Panc1 (cell line): ENCODE measurements at regions not wholly inside any gene's neighbourhood (a gene's known extent, or its start where the extent isn't known, plus 50 kb on each side); places are given as distances from the start of the nearest gene placed in this dataset.

Experiments used
- ATAC-seq: fragments of 200-7000 bp; cut with Tn5 transposase; 2 replicates; pipeline ENCODE4 v1.9.1; 2020; ENCODE audit warnings: mild to moderate bottlenecking, moderate library complexity
- BruUV-seq: library from RNA; stranded (reverse); fragments of 400-500 nt; replicated peaks from 2 replicates; lab custom pipeline; 2021; lab: Mats Ljungman, UMichigan
- CTCF ChIA-PET: fragments of 300-600 bp; sonication (Branson Sonifier 250); formaldehyde crosslinking; loops from one replicate; lab custom pipeline; 2022; ENCODE audit warnings: antibody characterized with exemption; lab: Charles Lee
- POLR2A ChIA-PET: fragments of 300-600 bp; sonication (Branson Sonifier 250); formaldehyde crosslinking; loops from one replicate; lab custom pipeline; 2022; ENCODE audit warnings: antibody characterized with exemption; lab: Charles Lee
- DNase-seq: peaks from one replicate; pipeline ENCODE4 v3.0.0-alpha.2; 2010; ENCODE audit warnings: low read depth, low spot score
- H3K27ac ChIP-seq: 2 replicates; pipeline ENCODE4 v1.5.1; 2011; ENCODE audit warnings: mild to moderate bottlenecking, low read length, inconsistent platforms
- H3K27me3 ChIP-seq: fragments of 200-500 bp; sonication (Bioruptor generic); 2 replicates; pipeline ENCODE4 v1.6.0; 2014; ENCODE audit warnings: low read length, inconsistent platforms; ENCODE audit not compliant: control insufficient read depth, insufficient read depth
- H3K36me3 ChIP-seq: fragments of 200-500 bp; sonication (Bioruptor generic); 2 replicates; pipeline ENCODE4 v1.5.1; 2014; ENCODE audit warnings: inconsistent platforms, mild to moderate bottlenecking, low read length, moderate library complexity; ENCODE audit not compliant: control insufficient read depth, insufficient read depth
- H3K4me1 ChIP-seq: 2 replicates; pipeline ENCODE4 v1.5.1; 2011; ENCODE audit warnings: inconsistent platforms, mild to moderate bottlenecking, low read length, moderate library complexity; ENCODE audit not compliant: control insufficient read depth, insufficient read depth
- H3K4me3 ChIP-seq, 2 experiments: 2 replicates each; pipeline ENCODE4 v1.5.1; 2011 to 2012; ENCODE audit warnings: low read depth in 2 of 2, low read length in 2 of 2, mild to moderate bottlenecking in 2 of 2, inconsistent platforms in 1 of 2, moderate library complexity in 1 of 2
- H3K9me3 ChIP-seq: fragments of 200-500 bp; sonication (Bioruptor generic); 2 replicates; pipeline ENCODE4 v1.5.1; 2014; ENCODE audit warnings: low read depth, mild to moderate bottlenecking, inconsistent platforms, low read length, moderate library complexity; ENCODE audit not compliant: control insufficient read depth, insufficient read depth
- POLR2AphosphoS5 ChIP-seq: IDR thresholded peaks from 2 replicates; pipeline ENCODE4 v1.6.1; 2012; ENCODE audit warnings: mild to moderate bottlenecking, low read depth, low read length, moderate library complexity
- SIN3A ChIP-seq: IDR thresholded peaks from 2 replicates; pipeline ENCODE4 v1.6.1; 2012; ENCODE audit warnings: low read depth, mild to moderate bottlenecking, low read length, moderate library complexity, borderline replicate concordance; ENCODE audit not compliant: insufficient read depth
- TCF7L2 ChIP-seq: IDR thresholded peaks from 2 replicates; pipeline ENCODE4 v1.6.1; 2011; ENCODE audit warnings: mild to moderate bottlenecking, low read depth, low read length, inconsistent platforms
- in situ Hi-C: cut with HindIII; loops from 2 replicates; pipeline ENCODE4 v1.10.0; 2016; ENCODE audit warnings: low sequenced_read_pairs, low pct_unique_long_range_greater_than_20kb
- intact Hi-C: fragments of 100-400 bp; cut with micrococcal nuclease; formaldehyde crosslinking; loops from one replicate; pipeline ENCODE4 v1.10.0; 2022; ENCODE audit not compliant: unreplicated experiment
- TF ChIP-seq, protein P1 (sequence below): fragments of 450-650 bp; IDR thresholded peaks from 2 replicates; pipeline ENCODE4 v1.5.1; 2017; ENCODE audit warnings: mild to moderate bottlenecking
- TF ChIP-seq, protein P2 (sequence below), 2 experiments: IDR thresholded peaks; 2 replicates each; pipeline ENCODE4 v1.6.1; 2011 to 2012; ENCODE audit warnings: low read depth in 2 of 2, control low read depth in 1 of 2, low read length in 1 of 2, mild to moderate bottlenecking in 1 of 2, moderate library complexity in 1 of 2; ENCODE audit not compliant: insufficient read depth in 1 of 2

DNA sequence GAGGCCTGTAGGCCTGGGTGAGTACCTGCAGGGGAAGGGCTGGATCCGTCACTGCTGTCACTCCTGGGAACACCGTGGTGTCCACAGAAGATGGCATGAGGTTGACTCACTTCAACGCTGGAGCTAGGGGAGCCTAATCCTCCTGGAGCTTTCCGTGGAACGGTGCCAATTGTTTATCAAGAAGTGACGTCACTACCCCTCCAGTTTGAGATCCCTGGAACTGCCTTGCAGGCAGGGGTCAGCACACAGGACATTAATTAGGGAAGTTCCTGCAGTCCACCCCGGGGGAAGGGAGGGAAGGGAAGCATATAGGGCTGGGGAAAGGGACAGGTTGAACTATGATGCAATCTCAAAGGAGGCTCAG lies 408.6 kb downstream of the GALR1 start:
- no peaks in the 10 kb centered on the region for H3K36me3 ChIP-seq
- TF ChIP-seq, protein P1, sequence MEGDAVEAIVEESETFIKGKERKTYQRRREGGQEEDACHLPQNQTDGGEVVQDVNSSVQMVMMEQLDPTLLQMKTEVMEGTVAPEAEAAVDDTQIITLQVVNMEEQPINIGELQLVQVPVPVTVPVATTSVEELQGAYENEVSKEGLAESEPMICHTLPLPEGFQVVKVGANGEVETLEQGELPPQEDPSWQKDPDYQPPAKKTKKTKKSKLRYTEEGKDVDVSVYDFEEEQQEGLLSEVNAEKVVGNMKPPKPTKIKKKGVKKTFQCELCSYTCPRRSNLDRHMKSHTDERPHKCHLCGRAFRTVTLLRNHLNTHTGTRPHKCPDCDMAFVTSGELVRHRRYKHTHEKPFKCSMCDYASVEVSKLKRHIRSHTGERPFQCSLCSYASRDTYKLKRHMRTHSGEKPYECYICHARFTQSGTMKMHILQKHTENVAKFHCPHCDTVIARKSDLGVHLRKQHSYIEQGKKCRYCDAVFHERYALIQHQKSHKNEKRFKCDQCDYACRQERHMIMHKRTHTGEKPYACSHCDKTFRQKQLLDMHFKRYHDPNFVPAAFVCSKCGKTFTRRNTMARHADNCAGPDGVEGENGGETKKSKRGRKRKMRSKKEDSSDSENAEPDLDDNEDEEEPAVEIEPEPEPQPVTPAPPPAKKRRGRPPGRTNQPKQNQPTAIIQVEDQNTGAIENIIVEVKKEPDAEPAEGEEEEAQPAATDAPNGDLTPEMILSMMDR: no peak
- TF ChIP-seq SIN3A: no peak
- TF ChIP-seq, protein P2, sequence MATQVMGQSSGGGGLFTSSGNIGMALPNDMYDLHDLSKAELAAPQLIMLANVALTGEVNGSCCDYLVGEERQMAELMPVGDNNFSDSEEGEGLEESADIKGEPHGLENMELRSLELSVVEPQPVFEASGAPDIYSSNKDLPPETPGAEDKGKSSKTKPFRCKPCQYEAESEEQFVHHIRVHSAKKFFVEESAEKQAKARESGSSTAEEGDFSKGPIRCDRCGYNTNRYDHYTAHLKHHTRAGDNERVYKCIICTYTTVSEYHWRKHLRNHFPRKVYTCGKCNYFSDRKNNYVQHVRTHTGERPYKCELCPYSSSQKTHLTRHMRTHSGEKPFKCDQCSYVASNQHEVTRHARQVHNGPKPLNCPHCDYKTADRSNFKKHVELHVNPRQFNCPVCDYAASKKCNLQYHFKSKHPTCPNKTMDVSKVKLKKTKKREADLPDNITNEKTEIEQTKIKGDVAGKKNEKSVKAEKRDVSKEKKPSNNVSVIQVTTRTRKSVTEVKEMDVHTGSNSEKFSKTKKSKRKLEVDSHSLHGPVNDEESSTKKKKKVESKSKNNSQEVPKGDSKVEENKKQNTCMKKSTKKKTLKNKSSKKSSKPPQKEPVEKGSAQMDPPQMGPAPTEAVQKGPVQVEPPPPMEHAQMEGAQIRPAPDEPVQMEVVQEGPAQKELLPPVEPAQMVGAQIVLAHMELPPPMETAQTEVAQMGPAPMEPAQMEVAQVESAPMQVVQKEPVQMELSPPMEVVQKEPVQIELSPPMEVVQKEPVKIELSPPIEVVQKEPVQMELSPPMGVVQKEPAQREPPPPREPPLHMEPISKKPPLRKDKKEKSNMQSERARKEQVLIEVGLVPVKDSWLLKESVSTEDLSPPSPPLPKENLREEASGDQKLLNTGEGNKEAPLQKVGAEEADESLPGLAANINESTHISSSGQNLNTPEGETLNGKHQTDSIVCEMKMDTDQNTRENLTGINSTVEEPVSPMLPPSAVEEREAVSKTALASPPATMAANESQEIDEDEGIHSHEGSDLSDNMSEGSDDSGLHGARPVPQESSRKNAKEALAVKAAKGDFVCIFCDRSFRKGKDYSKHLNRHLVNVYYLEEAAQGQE (IDR thresholded peaks at IDR 0.05; ENCODE audit: insufficient read depth in 1 of 2, low read depth in 2 of 2, low read length in 1 of 2): no peak
- no peak for TF ChIP-seq TCF7L2
- no peak for TF ChIP-seq POLR2AphosphoS5
- no peak for DNase-seq
- H3K9me3 ChIP-seq: no peaks in the 10 kb centered on the region
- in situ Hi-C loops (no loop called here), intact Hi-C loops (no loop called here)
- no peak overlapping the region for H3K4me3 ChIP-seq
- BruUV-seq: no TSS peak
- H3K4me1 ChIP-seq: no peaks in the 10 kb centered on the region
- POLR2A ChIA-PET: no interaction called here
- CTCF ChIA-PET: no interaction called here
- ATAC-seq: no peak; the same call in 1 of the 2 replicates
- no peak overlapping the region for H3K27ac ChIP-seq
- peaks cover 6% of the 10 kb centered on the region for H3K27me3 ChIP-seq

DNA sequence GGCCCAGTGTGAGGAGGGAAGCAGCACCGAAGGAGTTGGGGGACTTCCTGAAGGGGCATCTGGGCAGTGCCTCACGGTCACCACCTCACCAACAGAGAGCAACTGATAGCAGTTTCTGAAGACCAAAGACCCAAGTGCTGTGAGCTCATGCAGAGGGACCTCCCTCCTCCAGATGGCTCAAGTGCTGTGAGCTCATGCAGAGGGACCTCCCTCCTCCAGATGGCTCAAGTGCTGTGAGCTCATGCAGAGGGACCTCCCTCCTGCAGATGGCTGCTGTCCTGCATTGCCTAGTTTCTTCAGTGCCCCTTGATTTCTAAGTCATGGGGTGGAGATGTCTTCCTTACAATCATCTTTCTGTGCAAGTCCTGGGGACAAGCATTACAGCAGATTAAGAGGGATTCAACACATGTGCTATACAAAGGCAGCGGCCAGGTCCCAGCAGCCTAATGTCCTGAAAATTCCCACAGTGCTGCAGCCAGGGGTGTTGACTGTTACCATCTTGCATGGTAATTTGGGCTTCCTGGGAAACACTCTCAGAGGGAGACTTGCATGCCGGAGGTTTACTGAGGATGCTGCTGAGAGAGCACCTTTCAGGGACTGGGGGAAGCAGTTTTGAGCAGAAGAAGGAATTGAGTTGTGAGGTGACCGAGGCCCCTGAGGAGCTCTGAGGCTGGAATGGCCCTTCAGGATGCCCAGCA lies 409.3 kb downstream of the GALR1 start:
- TF ChIP-seq, protein P1: no peak
- TF ChIP-seq TCF7L2: no peak
- TF ChIP-seq POLR2AphosphoS5: no peak
- TF ChIP-seq, protein P2 (IDR thresholded peaks at IDR 0.05; ENCODE audit: insufficient read depth in 1 of 2, low read depth in 2 of 2, low read length in 1 of 2): no peak
- no peak for TF ChIP-seq SIN3A
- ChIA-PET POLR2A (no interaction called here), CTCF (no interaction called here)
- no peaks in the 10 kb centered on the region for H3K36me3 ChIP-seq
- no peaks in the 10 kb centered on the region for H3K9me3 ChIP-seq
- no peaks in the 10 kb centered on the region for H3K4me1 ChIP-seq
- intact Hi-C loops: no loop called here
- no peak for ATAC-seq
- H3K27me3 ChIP-seq: peaks cover 7% of the 10 kb centered on the region
- DNase-seq: no peak
- no peak overlapping the region for H3K27ac ChIP-seq
- in situ Hi-C loops: no loop called here
- H3K4me3 ChIP-seq: no peak overlapping the region
- no TSS peak for BruUV-seq
